Hepatocyte (in vitro differentiated cells): ENCODE measurements at regions not wholly inside any gene's neighbourhood (a gene's known extent, or its start where the extent isn't known, plus 50 kb on each side); places are given as distances from the start of the nearest gene placed in this dataset.

Experiments
- DNase-seq: peaks from one replicate; pipeline ENCODE4 v3.0.0-alpha.2; 2016; ENCODE audit warnings: low spot score
- H2AFZ ChIP-seq: fragments of 200-600 bp; sonication (generic); 2 replicates; pipeline ENCODE4 v1.6.0; 2016; ENCODE audit warnings: antibody characterized with exemption, mild to moderate bottlenecking
- H3K27ac ChIP-seq: fragments of 200-600 bp; sonication (generic); 2 replicates; pipeline ENCODE4 v1.5.1; 2016; ENCODE audit warnings: mild to moderate bottlenecking
- H3K27me3 ChIP-seq: fragments of 200-600 bp; sonication (generic); 2 replicates; pipeline ENCODE4 v1.6.1; 2016
- H3K36me3 ChIP-seq: fragments of 200-600 bp; sonication (generic); replicated peaks from 2 replicates; pipeline ENCODE4 v1.5.1; 2016; ENCODE audit warnings: low read depth; ENCODE audit not compliant: insufficient read depth
- H3K4me1 ChIP-seq: fragments of 200-600 bp; sonication (generic); 2 replicates; pipeline ENCODE4 v1.5.1; 2016; ENCODE audit warnings: mild to moderate bottlenecking, moderate library complexity; ENCODE audit not compliant: insufficient read depth
- H3K4me2 ChIP-seq: fragments of 200-600 bp; sonication (generic); 2 replicates; pipeline ENCODE4 v1.6.0; 2016
- H3K4me3 ChIP-seq: fragments of 200-600 bp; sonication (generic); 2 replicates; pipeline ENCODE4 v1.5.1; 2016; ENCODE audit warnings: mild to moderate bottlenecking
- H3K79me2 ChIP-seq: fragments of 200-600 bp; sonication (generic); 2 replicates; pipeline ENCODE4 v1.6.0; 2017; ENCODE audit warnings: mild to moderate bottlenecking
- H3K9me2 ChIP-seq: fragments of 200-600 bp; sonication (generic); replicated peaks from 2 replicates; pipeline ENCODE4 v1.6.0; 2017; ENCODE audit warnings: mild to moderate bottlenecking; ENCODE audit not compliant: insufficient read depth
- H3K9me3 ChIP-seq: fragments of 200-600 bp; sonication (generic); 2 replicates; pipeline ENCODE4 v1.5.1; 2016; ENCODE audit warnings: low read depth, mild to moderate bottlenecking
- H4K20me1 ChIP-seq: fragments of 200-600 bp; sonication (generic); 2 replicates; pipeline ENCODE4 v1.6.0; 2016; ENCODE audit warnings: mild to moderate bottlenecking; ENCODE audit not compliant: insufficient read depth, poor library complexity, severe bottlenecking
- EZH2 ChIP-seq: fragments of 200-600 bp; sonication (generic); IDR thresholded peaks from 2 replicates; pipeline ENCODE4 v1.6.1; 2016; ENCODE audit warnings: antibody characterized with exemption, mild to moderate bottlenecking, borderline replicate concordance
- EZH2phosphoT487 ChIP-seq: fragments of 200-600 bp; sonication (generic); IDR thresholded peaks from one replicate; pipeline ENCODE4 v1.6.1; 2018; ENCODE audit warnings: antibody characterized with exemption, mild to moderate bottlenecking, low read depth, moderate library complexity; ENCODE audit not compliant: unreplicated experiment, severe bottlenecking
- WGBS: methylation state at CpG from one replicate; pipeline ENCODE4 v1.1.6; 2016; ENCODE audit warnings: low lambda C conversion rate; ENCODE audit errors: missing lambda C conversion rate; 5-methylcytosine and 5-hydroxymethylcytosine counted together
- TF ChIP-seq, protein P1 (sequence below): fragments of 200-600 bp; sonication (generic); IDR thresholded peaks from 2 replicates; pipeline ENCODE4 v1.5.1; 2016; ENCODE audit warnings: antibody characterized with exemption, mild to moderate bottlenecking; ENCODE audit not compliant: poor library complexity

DNA sequence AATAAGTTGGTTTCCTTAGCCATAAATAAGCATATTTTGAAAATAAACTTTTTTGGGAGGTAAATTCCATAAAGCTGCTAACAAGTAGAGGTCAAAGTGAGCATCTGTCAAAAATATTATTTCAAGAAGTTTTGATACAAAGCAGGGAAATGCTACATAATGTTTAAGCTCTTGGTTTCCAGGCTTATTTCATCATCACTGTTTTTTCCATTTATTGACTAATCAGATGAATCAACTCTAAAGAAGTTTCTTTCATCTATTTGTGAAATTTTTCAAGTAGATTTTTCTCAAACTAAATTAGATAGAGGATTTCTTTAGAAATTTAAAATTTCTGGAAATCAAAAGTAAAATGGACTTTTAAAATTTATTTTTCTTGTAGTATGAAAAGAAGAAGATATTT, 89.5 kb upstream of the TBX18 start:
- Histone ChIP-seq H3K4me2 (no peak overlapping the region), H3K9me2 (no peaks in the 10 kb centered on the region), H2AFZ (no peak overlapping the region), H3K27me3 (no peaks in the 10 kb centered on the region), H3K27ac (no peak overlapping the region), H3K9me3 (no peaks in the 10 kb centered on the region), H4K20me1 (no peaks in the 10 kb centered on the region), H3K4me3 (no peak overlapping the region), H3K79me2 (no peaks in the 10 kb centered on the region), H3K36me3 (no peaks in the 10 kb centered on the region), H3K4me1 (no peaks in the 10 kb centered on the region)
- TF ChIP-seq, protein P1, sequence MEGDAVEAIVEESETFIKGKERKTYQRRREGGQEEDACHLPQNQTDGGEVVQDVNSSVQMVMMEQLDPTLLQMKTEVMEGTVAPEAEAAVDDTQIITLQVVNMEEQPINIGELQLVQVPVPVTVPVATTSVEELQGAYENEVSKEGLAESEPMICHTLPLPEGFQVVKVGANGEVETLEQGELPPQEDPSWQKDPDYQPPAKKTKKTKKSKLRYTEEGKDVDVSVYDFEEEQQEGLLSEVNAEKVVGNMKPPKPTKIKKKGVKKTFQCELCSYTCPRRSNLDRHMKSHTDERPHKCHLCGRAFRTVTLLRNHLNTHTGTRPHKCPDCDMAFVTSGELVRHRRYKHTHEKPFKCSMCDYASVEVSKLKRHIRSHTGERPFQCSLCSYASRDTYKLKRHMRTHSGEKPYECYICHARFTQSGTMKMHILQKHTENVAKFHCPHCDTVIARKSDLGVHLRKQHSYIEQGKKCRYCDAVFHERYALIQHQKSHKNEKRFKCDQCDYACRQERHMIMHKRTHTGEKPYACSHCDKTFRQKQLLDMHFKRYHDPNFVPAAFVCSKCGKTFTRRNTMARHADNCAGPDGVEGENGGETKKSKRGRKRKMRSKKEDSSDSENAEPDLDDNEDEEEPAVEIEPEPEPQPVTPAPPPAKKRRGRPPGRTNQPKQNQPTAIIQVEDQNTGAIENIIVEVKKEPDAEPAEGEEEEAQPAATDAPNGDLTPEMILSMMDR: no peak
- TF ChIP-seq EZH2phosphoT487 (no peak), EZH2 (no peak)
- no peak for DNase-seq

DNA sequence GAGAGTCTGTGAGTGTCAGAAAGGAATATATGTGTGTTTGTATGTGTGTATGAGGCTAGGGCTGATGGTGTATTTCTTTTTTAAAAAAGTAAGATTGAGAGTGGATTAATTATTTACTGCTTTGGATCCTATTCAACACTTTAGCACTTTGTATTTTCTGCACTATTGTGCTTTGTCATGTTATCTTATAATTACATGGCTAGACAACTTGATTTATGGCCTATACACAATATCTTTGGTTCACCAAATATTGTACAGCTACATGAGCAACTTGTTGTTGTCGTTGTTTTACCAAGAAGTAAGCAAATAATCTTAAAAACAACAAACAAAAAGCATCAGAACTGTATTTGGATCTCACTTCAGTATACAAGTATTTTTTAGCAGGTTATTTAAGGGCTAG, 84.6 kb upstream of the TBX18 start:
- H4K20me1 ChIP-seq: no peaks in the 10 kb centered on the region

DNA sequence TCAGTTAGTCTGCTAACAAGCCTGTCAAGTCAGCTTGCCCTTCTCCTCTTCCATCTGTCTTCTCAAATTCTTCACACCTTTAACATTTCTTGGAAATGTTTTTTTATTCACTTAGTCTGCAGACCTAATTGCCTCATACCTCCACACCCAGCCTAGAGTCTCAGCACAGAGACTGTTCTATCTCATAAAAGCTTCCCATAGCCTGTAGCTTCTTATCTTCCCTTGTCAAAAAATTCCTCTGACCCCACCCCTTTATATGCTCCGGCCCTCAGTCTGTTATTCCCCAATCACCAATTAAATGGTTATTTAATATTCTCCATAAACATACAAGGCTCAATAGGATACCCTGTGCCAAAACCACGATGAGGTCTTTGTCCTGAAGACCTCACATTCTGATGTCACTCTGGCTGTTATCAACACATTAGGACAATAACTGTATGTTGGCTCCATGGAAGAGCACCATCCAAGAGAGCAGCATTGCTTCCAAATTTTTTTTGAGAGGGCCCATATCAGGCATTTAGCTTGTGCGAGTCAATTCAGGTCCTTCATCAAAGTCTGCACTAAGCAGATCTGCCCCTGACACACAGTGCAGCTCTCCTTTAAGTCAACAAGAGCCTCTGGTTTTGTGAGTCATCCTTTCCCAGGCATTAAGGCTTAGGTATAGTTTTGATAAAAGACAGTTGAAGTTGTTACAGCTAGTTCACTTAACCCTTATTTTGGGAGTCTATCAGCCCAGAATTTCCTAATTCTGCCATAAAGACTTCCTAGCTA, 83.2 kb upstream of the TBX18 start:
- H2AFZ ChIP-seq: no peak overlapping the region
- no peak overlapping the region for H3K27ac ChIP-seq
- no peaks in the 10 kb centered on the region for H4K20me1 ChIP-seq
- 39% methylated on average over 3 of the region's 3 CpGs for WGBS
- H3K4me3 ChIP-seq: no peak overlapping the region
- peaks cover 5% of the 10 kb centered on the region for H3K4me1 ChIP-seq
- no peaks in the 10 kb centered on the region for H3K79me2 ChIP-seq
- TF ChIP-seq EZH2phosphoT487 (no peak), EZH2 (no peak)
- TF ChIP-seq, protein P1: no peak
- no peaks in the 10 kb centered on the region for H3K9me3 ChIP-seq
- no peaks in the 10 kb centered on the region for H3K27me3 ChIP-seq
- H3K9me2 ChIP-seq: no peaks in the 10 kb centered on the region
- H3K4me2 ChIP-seq: peak overlapping the region; percentile 3
- peak; percentile 55 for DNase-seq
- no peaks in the 10 kb centered on the region for H3K36me3 ChIP-seq

More for the DNA sequence above, 84.6 kb upstream of the TBX18 start:
- 72% methylated on average over 1 of the region's 1 CpG for WGBS
- Histone ChIP-seq H3K27me3 (no peaks in the 10 kb centered on the region), H3K4me3 (no peak overlapping the region), H2AFZ (no peak overlapping the region), H3K4me2 (no peak overlapping the region), H3K4me1 (peaks cover 5% of the 10 kb centered on the region), H3K36me3 (no peaks in the 10 kb centered on the region), H3K9me2 (no peaks in the 10 kb centered on the region), H3K79me2 (no peaks in the 10 kb centered on the region), H3K9me3 (no peaks in the 10 kb centered on the region), H3K27ac (no peak overlapping the region)
- DNase-seq: no peak
- TF ChIP-seq, protein P1: no peak
- TF ChIP-seq EZH2 (no peak), EZH2phosphoT487 (no peak)
